GM18507 (cell line): ENCODE measurements at regions not wholly inside any gene's neighbourhood (a gene's known extent, or its start where the extent isn't known, plus 50 kb on each side); places are given as distances from the start of the nearest gene placed in this dataset.

Experiments used
- DNase-seq: peaks from one replicate; pipeline ENCODE4 v3.0.0; 2011; ENCODE audit warnings: low read depth; ENCODE audit not compliant: insufficient read length; ENCODE audit errors: extremely low spot score
- FAIRE-seq: peaks from 2 replicates; lab custom pipeline; 2011; peaks lifted over from hg19 to GRCh38; lab: Jason Lieb, UNC

DNA sequence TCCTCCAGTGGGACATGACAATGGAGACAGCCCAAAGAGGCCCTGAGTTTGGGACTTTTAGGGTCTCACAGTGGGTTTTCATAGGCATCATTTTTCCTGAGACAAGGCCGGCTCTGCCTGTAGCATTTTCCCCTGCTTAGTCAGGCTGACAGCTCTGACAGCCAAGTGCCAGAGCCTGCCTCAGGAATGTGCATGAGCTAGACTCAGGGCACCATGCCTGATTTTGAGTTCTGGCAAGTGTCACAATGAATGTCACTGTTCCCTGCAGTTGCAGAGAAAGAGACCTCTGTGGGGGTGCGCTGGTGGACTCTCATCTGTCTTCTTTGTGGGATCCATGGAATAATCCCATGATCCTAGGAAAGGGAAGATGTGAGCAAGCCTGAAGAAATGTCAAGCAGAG, 343.3 kb upstream of the TSPY4 start:
- no peak for DNase-seq

GRCh38 chrY:9001231-9001630, 336.0 kb upstream of the TSPY4 start:
- DNase-seq, result no peak
- FAIRE-seq, result no peak

More for the DNA sequence above, 343.3 kb upstream of the TSPY4 start:
- FAIRE-seq, result no peak

GRCh38 chrY:9003739-9004138, 333.5 kb upstream of the TSPY4 start:
- FAIRE-seq (no peak), DNase-seq (no peak)

- FAIRE-seq (no peak), DNase-seq (no peak)
Observed at GRCh38 chrY:9008648-9009047, 328.6 kb upstream of the TSPY4 start.

- DNase-seq (no peak), FAIRE-seq (no peak)
Observed at GRCh38 chrY:9016916-9017315, 320.3 kb upstream of the TSPY4 start.

DNA sequence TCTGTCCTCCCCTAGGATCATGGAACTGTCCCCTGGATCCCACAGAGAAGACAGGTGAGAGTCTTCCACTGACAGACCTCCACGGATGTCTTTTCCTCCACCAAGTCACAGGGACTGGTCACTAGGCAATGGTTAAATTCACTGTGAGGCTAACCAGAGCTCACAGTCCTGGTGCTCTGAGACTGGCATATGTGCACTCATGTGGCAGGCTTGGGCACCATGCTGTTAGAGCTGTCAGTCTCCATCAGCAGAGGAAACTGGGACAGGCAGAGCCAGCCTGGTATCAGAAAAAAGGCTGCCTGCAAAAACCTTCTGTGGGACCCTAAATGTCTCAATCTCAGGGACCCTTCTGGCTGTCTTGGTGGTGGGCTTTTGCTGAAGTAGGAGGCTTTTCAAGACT, 318.9 kb upstream of the TSPY4 start:
- FAIRE-seq (no peak), DNase-seq (no peak)

DNA sequence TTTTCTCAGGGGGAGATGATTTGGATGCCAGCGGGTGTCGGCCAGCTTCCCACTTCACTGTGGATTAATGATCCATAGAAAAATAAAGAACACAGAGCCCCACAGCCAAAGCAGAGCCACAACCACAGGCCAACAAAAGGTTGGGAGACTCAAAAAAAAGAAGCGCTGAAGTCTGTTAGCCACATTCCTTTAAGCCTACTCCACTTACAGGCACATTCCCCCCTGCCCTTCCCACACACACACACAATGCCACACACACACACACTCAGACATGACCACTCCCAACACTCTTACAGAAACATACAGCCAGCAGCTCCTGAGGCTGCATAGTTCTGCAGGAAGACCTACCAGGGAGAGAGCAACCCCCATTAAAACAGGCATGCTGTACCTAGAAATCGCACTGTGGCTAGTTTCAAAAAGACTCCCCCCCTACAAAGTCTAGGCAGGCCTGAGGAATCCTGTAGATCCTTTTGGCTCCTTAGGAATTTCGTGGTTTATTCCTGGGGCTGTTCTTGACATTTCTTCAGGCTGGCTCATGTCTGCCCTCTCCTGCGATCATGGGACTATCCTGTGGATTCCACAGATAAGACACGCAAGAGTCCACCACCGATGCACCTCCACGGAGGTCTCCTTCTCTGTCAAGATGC, 309.4 kb upstream of the TSPY4 start:
- DNase-seq, result no peak

DNA sequence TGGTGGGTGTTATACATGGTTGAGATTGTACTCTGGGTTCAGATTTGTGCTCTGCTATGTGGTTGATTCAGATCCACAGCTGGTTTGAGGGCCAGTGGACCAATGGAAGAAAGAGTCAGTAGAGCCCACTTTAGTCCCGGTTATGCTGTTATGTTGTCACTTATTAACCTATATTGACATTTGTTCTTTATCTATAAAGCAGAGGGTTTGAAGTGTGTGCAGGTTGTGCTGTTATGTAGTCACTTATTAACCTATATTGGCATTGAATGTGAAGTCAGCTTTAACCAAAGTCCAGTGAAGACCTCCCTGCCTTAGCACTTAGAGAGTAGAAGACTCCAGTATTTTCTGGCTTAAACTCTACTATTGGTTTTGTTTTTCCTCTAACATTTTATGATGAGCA, 307.3 kb upstream of the TSPY4 start:
- no peak for FAIRE-seq
- no peak for DNase-seq

More for the DNA sequence above, 309.4 kb upstream of the TSPY4 start:
- FAIRE-seq, result no peak

DNA sequence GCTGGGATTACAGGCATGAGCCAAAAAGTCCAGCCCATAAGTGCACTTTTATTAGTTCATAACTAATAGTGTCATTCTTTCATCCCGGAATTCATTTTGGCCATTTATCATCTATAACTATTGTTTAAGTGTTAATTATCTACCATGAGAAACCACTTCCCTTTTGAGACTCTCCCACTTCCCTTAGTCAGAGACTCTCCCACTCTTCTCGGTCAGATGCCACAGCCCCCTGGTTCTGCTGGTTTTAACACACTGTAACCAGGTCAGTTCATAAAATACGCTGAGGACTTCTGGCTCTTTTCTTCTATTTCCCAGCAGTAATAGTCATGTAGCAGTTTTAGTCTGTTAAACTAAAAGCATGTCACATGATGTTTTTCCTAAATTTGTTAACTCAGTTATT, 303.0 kb upstream of the TSPY4 start:
- FAIRE-seq (peak; percentile 81), DNase-seq (no peak)

DNA sequence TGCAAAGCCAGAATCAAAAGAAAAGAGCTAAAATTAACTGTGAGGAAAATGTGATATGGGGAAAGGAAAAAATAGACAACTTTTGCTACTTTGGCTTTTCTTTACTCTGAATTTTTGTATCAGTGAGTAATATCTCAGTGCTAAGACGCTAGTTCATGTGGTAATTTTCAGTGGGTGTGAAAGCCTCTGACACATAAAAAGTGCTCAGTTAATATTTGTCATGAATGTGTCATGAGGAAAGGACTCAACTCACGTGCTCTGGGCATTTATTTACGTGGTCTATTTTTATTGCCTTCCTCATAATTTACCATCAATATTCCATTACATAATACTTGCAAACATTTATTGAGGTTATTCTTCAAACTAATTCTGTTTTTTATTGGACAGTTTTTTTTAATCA, 302.0 kb upstream of the TSPY4 start:
- peak; percentile 44 for FAIRE-seq
- no peak for DNase-seq

- DNase-seq (no peak), FAIRE-seq (no peak)
Observed at GRCh38 chrY:9041474-9041873, 295.8 kb upstream of the TSPY4 start.
